Tibial nerve (tissue), 4 donors: ENCODE measurements at regions not wholly inside any gene's neighbourhood (a gene's known extent, or its start where the extent isn't known, plus 50 kb on each side); places are given as distances from the start of the nearest gene placed in this dataset.

ENCODE experiments used
- EP300 ChIP-seq, 2 donors: sonication (generic); formaldehyde crosslinking; IDR thresholded peaks; one replicate each; pipeline ENCODE4 v1.6.1; 2017; ENCODE audit warnings: antibody characterized with exemption in 2 of 2, mild to moderate bottlenecking in 1 of 2
- POLR2A ChIP-seq, 2 donors: fragments of 450-650 bp; IDR thresholded peaks; one replicate each; pipeline ENCODE4 v1.6.1; 2017; ENCODE audit warnings: antibody characterized with exemption in 2 of 2, mild to moderate bottlenecking in 2 of 2, moderate library complexity in 2 of 2
- TF ChIP-seq, protein P1 (sequence below), 5 experiments: fragments of 200-600 bp in 3 of 5; fragments of 450-650 bp in 2 of 5; sonication (generic) in 3 of 5; IDR thresholded peaks; one replicate each; pipeline ENCODE4 v1.5.1; 2016 to 2019; ENCODE audit warnings: antibody characterized with exemption in 5 of 5, mild to moderate bottlenecking in 3 of 5, moderate library complexity in 2 of 5

DNA sequence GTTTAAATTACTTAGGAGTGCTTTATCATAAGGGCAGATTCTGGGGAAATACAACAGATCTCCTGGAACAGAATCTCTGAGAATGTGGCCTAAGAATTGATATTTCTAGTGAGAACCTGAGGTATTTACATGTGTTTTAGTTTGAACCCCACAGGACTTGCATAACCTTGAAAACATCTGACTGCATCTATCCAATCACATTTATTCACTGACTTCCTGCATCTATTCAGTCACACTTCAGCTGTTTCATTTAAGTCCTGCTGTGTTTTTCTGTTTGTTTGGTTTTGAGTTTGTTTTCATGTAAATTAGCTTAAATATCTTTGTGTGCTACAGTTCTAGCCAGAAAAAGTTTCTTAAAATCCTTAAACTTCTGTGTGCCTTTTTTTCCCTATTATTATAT lies 1260.7 kb downstream of the PLA2G4A start:
- no peak for TF ChIP-seq POLR2A (IDR thresholded peaks at IDR 0.05)
- TF ChIP-seq, protein P1, sequence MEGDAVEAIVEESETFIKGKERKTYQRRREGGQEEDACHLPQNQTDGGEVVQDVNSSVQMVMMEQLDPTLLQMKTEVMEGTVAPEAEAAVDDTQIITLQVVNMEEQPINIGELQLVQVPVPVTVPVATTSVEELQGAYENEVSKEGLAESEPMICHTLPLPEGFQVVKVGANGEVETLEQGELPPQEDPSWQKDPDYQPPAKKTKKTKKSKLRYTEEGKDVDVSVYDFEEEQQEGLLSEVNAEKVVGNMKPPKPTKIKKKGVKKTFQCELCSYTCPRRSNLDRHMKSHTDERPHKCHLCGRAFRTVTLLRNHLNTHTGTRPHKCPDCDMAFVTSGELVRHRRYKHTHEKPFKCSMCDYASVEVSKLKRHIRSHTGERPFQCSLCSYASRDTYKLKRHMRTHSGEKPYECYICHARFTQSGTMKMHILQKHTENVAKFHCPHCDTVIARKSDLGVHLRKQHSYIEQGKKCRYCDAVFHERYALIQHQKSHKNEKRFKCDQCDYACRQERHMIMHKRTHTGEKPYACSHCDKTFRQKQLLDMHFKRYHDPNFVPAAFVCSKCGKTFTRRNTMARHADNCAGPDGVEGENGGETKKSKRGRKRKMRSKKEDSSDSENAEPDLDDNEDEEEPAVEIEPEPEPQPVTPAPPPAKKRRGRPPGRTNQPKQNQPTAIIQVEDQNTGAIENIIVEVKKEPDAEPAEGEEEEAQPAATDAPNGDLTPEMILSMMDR (IDR thresholded peaks at IDR 0.05): no peak
- TF ChIP-seq EP300 (IDR thresholded peaks at IDR 0.05): no peak
